ENCODE measurements at regions not wholly inside any gene's neighbourhood (a gene's known extent, or its start where the extent isn't known, plus 50 kb on each side); places are given as distances from the start of the nearest gene placed in this dataset.

DNA sequence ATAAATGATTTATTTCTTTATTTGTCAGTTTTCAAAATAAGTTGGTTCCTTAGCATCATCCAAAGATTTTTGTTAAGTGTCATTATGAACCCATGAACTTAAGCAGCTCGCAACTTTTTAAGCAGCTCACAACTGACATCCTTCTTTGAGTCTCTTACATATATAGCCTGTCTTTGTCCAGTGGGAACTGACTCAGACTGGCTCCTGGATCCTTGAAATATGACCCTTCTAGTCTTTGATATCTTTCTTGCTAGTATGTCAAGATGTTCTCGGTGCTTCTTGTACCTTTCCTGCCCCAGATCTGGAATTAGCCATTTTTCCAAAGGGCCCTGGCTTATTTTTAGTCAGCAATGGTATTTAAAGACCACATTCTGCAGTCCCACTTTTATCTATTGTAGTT, 53.9 kb upstream of the ARID5B start:
- H3K9me3 ChIP-seq (ENCODE audit: control insufficient read depth, insufficient read depth, low read length) = no peaks in the 10 kb centered on the region

DNA sequence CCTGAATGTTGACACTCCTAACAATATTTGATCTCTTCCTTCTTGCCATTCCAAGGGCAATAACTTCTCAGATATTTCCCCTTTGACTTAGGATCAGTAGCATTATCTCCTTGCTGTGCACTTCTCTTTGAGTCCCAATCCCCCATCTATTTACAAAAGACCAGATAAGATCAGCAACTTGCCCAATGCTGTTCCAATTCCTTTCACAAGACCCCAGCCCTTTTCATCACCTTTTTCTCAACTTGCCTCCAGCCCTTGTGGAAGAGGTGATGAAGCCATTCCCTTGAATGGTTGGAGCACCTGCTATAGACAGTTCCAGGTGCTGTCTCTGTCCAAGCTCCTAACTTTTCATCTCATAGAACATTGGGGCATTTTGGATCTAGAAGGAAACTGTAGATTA, 51.1 kb upstream of the ARID5B start:
- Histone ChIP-seq H3K9me3 (ENCODE audit: control insufficient read depth, insufficient read depth, low read length) (no peaks in the 10 kb centered on the region), H3K27me3 (ENCODE audit: control insufficient read depth, insufficient read depth, low read length) (no peaks in the 10 kb centered on the region), H3K4me3 (ENCODE audit: low read depth, low read length) (no peak overlapping the region), H3K36me3 (ENCODE audit: control insufficient read depth, insufficient read depth, low read length) (no peaks in the 10 kb centered on the region), H3K4me1 (ENCODE audit: control insufficient read depth, insufficient read depth, low read length) (no peaks in the 10 kb centered on the region), H3K27ac (ENCODE audit: low read depth, low read length) (no peak overlapping the region)
- no peak for DNase-seq (ENCODE audit: low read depth in 4 of 6, low spot score in 6 of 6)

More for the DNA sequence above, 53.9 kb upstream of the ARID5B start:
- WGBS (ENCODE audit: insufficient coverage) = no CpG with 5 or more reads among the region's 2 CpGs
- no peaks in the 10 kb centered on the region for H3K36me3 ChIP-seq (ENCODE audit: control insufficient read depth, insufficient read depth, low read length)
- DNase-seq (ENCODE audit: low read depth in 4 of 6, low spot score in 6 of 6) = no peak
- no peaks in the 10 kb centered on the region for H3K4me1 ChIP-seq (ENCODE audit: control insufficient read depth, insufficient read depth, low read length)
- H3K4me3 ChIP-seq (ENCODE audit: low read depth, low read length) = no peak overlapping the region
- H3K27me3 ChIP-seq (ENCODE audit: control insufficient read depth, insufficient read depth, low read length) = no peaks in the 10 kb centered on the region
- H3K27ac ChIP-seq (ENCODE audit: low read depth, low read length) = no peak overlapping the region
